AG20443 (cell line): ENCODE measurements at regions not wholly inside any gene's neighbourhood (a gene's known extent, or its start where the extent isn't known, plus 50 kb on each side); places are given as distances from the start of the nearest gene placed in this dataset.
"Not testable (repeated sequence)": the region's sequence is repeated elsewhere in the genome, so short reads cannot be mapped to it uniquely, and the experiment has no call there.

Source experiments
- DNase-seq: peaks from one replicate; pipeline ENCODE4 v3.0.0; 2012; ENCODE audit warnings: low spot score, mixed read lengths

GRCh38 chr5:38607396-38607795, 51.0 kb upstream of the LIFR start:
- DNase-seq: peak; percentile 74

- no peak for DNase-seq
Observed at GRCh38 chr5:38607930-38608564, 51.6 kb upstream of the LIFR start.

GRCh38 chr5:38608874-38609273, 52.4 kb upstream of the LIFR start:
- no peak for DNase-seq

GRCh38 chr5:38612851-38613250, 56.4 kb upstream of the LIFR start:
- no peak for DNase-seq

GRCh38 chr5:38613490-38613889, 57.0 kb upstream of the LIFR start:
- DNase-seq: no peak

- DNase-seq: no peak
Observed at GRCh38 chr5:38613992-38614836, 57.8 kb upstream of the LIFR start.

GRCh38 chr5:38615042-38615441, 58.6 kb upstream of the LIFR start:
- no peak for DNase-seq

- peak; percentile 35 for DNase-seq
Observed at GRCh38 chr5:38615981-38616451, 59.6 kb upstream of the LIFR start.

- no peak for DNase-seq
Observed at GRCh38 chr5:38618154-38618553, 61.7 kb upstream of the LIFR start.

- DNase-seq: no peak
Observed at GRCh38 chr5:38621331-38621730, 64.9 kb upstream of the LIFR start.

- no peak for DNase-seq
Observed at GRCh38 chr5:38621840-38622437, 65.5 kb upstream of the LIFR start.

- DNase-seq: no peak
Observed at GRCh38 chr5:38622723-38623129, 66.3 kb upstream of the LIFR start.

GRCh38 chr5:38624541-38624940, 68.1 kb upstream of the LIFR start:
- not testable (repeated sequence) for DNase-seq

- DNase-seq: not testable (repeated sequence)
Observed at GRCh38 chr5:38631376-38631775, 74.9 kb upstream of the LIFR start.

GRCh38 chr5:38634568-38635369, 78.3 kb upstream of the LIFR start:
- DNase-seq: no peak

GRCh38 chr5:38636626-38637025, 80.2 kb upstream of the LIFR start:
- DNase-seq: no peak

- no peak for DNase-seq
Observed at GRCh38 chr5:38638656-38639055, 82.2 kb upstream of the LIFR start.

- DNase-seq: no peak
Observed at GRCh38 chr5:38639377-38640358, 83.2 kb upstream of the LIFR start.

GRCh38 chr5:38641003-38641402, 84.6 kb upstream of the LIFR start:
- DNase-seq: no peak

GRCh38 chr5:38642189-38642911, 85.9 kb upstream of the LIFR start:
- no peak for DNase-seq
